GM18502 (cell line): ENCODE measurements at regions not wholly inside any gene's neighbourhood (a gene's known extent, or its start where the extent isn't known, plus 50 kb on each side); places are given as distances from the start of the nearest gene placed in this dataset.

Source experiments
- ATAC-seq: cut with Tn5 transposase; IDR thresholded peaks from one replicate; pipeline ENCODE4 v1.9.1; 2021; ENCODE audit warnings: mild to moderate bottlenecking; ENCODE audit not compliant: unreplicated experiment, poor library complexity

DNA sequence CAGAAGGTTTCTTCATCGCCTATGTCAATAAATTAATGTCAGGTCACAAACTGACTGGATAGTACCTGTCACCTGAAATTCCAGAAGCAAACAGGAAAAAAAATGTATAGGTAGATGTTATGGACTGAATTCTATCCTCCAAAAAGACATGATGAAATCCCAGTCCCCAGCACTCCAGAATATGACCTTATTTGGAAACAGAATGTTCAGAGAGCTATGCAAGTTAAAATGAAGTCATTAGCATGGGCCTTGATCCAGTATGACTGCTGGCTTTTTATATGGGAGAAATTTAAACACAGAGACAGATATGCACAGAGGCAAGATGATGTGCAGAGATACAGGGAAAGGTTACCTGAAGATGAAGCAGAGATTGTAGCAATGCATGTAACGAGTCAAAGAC, 953.4 kb downstream of the ZPLD1 start:
- no peak for ATAC-seq

DNA sequence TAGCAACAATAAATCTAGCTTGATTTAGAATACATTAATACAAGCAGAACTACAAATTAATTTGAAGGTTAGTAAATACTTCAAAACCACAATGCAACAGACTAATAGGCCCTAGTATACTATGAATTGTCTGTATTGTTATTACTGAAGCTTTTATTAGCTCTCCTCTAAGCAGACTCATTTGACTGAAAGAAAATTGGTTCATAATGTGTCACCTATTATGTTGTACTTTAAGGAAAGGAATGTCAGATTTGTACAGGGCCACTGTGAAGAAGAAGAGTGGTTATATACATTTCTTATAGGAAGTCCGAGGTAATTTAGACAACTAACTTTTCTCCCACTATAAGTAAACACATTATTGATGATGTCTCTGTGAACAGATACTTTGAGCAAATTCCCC, 954.5 kb downstream of the ZPLD1 start:
- ATAC-seq: no peak

DNA sequence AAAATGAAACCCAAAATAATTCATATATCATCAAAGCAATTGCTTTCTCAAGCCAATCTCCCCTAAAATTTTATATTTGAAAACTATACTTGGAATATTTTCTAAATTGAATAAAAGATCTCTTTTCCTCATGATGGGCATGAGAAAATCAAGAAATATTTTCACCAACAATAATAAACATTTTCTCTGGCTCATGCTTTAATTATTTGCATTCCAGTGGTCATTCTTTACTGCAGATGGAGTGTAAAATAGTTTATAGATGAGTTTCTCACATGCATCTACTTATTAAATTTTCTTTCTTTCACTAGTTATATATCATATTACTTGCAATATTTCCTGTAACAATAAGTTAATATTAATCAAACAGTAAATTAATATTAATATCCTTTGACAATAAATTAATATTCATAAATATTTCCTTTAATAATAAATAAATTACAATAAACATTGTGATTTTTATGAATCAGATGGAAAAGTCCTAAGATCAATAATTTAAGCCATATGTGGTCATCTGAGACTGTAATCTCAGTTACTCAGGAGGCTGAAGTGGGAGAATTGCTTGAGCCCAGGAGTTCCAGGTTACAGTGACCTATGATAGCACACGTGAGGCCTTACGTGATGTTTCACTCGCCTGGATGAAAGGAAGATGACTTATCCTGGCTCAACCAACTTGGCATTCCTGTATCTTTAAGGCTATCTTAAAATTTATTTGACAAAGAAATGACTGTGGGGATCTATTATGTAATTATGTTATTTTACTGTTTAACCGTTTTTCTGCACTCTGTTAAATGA, 958.8 kb downstream of the ZPLD1 start:
- no peak for ATAC-seq

DNA sequence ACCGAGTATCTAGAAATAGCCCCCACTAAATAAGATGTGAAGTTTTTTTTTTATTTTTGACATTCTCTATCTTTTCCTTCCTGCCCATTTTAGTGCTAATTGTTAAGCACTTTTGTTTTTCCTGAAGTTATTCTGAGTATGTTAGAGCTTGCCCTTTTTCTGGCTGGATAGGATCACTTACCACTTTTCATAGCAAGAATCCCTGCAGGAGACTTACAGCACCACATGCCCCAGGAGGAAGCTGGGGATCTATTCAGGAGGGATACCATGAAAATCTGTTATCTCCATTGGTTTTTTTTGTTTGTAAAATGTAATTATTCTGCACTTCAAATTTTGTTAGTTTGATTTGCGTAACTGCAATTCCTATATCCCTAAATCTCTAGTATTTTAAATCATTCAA, 968.4 kb downstream of the ZPLD1 start:
- no peak for ATAC-seq

DNA sequence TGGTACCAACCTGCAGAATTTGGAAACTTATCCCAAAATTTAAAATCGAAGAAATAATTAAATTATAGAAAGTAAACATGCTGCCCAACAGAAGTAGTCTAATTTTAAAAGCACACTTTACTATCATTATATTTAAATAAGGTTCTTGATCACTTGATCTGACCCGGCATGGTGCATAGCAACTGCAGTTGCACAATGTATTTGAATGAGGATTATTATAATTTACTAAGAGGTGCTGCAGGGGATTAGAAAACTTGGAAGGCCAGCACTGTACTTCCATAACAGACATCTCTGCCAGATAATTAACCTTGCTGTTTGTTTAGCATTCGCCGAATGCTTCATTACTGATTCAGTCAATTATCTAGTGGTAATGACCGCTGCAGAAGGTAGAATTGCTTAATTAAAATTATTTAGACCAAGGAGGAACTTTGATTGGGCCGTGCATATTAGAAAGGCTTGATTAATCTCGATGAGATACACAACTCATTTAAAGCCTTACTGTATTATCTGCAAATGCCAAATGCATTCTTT, 971.6 kb downstream of the ZPLD1 start:
- ATAC-seq: no peak

DNA sequence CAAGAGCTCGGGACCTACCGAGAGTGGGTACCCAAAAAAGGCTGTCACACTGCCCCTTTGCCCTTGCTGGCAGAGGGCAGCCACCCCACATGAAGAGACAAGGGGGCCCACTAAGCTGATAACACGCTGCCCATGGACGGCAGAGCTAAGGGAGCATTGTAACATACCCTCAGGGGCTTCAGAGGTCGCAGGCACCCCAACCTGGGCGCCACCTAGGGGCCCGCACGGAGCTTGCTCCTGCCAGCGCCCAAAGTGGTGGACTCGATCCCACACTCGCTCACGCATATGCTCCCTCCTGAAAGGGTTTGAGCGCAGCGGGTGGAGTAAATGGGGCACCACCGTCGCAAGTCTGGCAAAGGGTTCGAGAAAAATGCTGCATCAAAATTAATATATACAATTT, 975.4 kb downstream of the ZPLD1 start:
- ATAC-seq: no peak

DNA sequence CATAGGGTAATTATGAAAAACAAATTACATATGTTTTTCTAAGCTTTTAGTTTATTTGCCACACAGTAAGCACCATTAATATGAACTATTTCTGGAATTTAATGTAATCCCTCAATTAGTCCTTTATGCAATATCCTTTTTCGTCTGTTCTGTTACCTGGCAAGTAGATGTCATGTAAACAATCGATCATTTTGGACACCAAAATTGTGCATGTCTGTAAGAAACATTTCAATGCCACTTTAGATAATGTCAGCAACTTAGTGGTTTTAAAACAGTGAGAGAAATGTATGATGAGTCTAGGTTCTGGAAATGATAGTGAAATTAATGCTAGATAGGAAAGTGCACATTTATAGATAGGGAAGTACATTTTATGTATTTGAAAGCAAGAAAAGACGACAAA, 986.6 kb downstream of the ZPLD1 start:
- no peak for ATAC-seq

DNA sequence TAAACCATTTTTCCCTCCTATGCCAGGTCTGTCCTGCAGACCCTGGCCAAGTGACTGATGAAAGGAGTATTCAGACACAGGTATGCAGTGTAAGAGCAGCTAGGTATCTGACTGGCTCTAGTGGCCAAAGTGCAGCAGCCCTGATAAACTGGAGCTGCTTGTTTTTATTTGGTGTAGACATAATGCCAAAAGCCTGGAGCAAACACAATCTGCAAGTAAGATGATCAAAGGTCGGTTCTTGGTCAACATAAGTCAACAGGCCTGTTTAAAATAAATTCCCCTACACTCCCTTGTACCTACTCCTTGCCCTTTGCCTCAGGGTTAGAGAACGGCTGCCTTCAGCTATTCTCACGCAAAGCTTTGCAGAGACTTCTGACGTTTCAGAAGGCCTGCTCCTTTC, 1003.1 kb downstream of the ZPLD1 start:
- no peak for ATAC-seq

DNA sequence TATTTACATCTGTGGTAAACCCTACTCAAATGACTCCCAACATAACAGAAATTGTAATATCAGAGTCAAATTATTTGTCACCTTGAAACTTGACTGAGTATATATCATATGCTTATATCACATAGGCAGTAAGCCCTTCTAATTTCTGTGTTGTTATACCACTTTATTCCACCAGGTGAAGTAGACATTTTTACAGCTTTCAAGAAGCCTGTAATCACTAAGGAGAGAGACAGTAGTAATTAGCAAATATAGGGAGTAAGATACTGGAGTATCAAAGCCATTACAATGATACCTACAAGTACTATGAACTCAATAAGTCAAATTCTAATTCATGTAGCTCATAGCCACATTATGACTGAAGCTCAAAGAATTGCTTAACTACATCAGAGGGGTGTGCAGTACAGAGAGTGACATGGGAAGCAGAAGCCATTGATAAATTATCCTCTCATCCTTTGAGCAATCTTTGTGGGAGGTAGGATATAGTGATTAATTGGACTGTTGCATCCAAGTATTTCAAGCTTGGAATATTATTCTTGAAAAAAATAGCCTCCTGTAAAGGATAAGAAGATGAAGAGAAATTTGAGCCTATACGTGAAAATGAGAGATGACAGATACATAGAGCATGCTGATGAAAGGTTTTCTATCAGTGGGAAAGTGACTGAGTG, 1005.9 kb downstream of the ZPLD1 start:
- peak; percentile 92 for ATAC-seq

DNA sequence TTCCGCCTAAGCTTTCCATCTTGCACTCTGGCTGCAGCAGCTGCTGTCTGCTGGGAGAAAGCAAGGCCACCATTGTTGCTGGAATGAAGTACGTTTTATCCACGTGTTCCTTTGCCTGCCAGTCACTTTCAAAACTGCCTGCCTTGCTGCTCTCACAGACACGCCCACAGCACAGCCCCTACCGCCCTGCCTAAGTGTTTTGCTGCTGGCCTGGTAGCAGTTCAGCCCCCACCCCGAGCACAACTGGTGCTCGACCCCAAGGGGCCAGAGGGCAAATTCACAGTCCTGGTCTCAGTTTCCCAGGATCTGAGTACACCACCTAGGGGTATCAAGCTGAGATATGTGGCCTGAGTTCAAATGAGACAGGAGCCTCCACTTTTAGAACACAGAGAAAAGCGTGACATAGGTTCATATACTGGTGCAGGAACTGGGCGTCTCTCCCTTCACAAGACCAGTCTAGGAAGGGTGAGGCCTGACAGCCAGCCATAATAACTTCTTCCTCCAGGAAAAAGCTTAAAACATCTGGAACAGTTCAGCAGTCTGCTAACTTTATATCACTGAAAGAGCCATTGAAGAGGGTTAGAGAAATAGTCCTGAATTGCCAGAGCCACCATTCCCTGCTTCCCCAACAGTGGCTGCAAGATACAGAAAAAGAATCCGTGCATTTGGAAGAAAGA, 1012.3 kb downstream of the ZPLD1 start:
- ATAC-seq: no peak

DNA sequence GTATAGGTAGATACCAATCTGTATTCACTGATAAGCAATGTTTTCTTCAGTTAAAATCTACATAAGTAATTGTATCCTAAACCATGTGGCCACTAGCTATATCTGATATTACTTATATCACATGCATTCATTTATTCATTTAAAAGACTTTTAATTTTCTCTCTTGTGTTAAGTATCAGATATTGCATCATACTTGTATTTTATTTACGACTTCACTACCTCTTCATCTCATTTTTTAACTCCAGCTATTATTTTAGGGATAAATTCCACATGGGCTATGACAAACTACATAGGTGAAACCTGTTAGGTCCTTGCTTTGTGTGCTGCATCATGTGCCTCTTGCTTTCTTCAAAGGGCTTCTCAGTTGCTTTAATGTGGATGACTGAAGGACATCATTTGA, 1018.3 kb downstream of the ZPLD1 start:
- no peak for ATAC-seq

DNA sequence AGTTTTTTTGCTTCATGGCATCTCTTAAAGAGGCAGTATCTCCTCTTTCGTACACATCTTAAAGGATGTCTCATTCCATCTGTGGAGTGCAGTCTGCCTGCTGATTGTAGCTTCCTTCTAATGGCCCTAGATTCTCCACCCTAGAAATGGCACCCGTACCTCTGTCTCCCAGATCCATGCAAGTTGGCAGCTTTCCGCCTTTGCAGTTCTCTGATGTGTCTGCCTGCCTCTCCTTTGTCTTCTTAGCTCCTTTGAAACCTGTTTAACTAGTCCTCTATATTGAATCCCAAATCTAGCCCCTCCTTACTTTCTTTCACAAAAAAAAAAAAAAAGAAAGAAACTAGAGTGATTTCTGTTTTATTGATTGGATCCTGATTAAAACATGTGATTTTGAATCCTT, 1025.0 kb downstream of the ZPLD1 start:
- ATAC-seq: no peak

DNA sequence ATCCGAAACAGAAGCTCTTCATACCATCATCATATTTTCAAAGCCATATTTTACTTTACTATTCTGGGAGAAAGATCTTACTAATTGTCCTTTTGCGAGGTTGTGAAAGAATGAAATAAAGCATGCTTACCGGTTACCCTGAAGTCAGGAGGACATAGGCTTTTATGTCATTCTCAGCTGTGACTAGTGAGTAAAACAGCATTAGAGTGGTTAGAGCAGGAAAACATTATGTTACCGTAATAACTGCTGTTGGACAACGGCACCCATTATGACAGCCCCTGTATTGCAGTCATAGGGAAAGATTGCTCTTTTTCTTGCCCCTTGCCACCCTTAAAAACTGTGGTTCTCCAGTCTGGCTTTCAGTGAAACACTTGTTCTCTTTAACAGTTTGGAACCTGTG, 1035.7 kb downstream of the ZPLD1 start:
- no peak for ATAC-seq

DNA sequence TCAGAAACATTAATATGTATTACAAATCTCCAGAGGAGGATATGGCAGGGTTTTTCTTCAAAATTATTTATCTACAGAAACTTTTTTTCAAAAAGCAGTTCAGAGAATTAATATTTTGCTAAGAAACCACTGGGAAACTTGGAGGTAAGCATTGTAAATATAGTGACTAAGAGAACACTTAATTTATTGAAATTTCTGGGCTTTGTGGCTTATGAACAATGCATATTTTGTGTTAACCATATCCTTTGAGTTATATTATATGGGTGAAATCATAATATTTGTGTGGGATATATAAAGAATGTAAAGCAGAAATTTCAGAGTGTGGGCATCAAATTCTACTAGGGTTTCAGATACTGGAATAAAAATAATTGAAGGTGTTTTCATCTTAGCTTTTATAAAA, 1059.2 kb downstream of the ZPLD1 start:
- no peak for ATAC-seq

DNA sequence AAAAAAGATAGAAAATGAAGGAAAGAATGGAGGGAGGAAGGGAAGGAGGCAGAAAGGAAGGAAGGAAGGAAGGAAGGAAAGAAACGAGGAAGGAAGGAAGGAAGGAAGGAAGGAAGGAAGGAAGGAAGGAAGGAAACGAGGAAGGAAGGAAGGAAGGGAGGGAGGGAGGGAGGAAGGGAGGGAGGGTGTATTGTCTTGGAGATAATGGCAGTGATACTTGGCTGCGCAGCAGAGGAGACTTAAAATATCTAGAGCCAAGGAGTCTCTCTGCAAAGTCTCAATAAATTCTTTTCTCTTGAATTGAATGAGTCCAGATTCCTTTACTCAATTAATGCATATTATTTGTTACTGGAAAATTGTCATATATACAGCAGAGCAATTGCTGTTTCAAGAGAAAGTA, 1059.7 kb downstream of the ZPLD1 start:
- ATAC-seq: no peak

DNA sequence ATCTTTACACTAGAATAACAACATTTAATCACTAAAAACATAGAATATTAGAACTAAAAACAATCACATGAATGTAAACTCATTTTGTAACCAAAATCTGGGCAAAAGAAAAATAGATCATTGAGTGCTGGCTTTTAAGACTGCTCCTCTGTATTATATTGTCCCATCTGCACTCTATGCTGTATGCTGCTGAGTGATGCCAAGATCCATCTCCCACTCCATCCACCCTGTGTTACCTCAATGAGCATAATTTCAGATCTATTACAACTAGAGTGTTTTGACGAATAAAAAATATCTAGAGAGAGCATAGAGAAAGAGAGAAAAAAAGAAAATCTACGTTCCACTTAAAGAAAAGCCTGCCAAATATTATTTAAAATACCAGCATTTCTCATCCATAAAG, 1060.4 kb downstream of the ZPLD1 start:
- no peak for ATAC-seq

DNA sequence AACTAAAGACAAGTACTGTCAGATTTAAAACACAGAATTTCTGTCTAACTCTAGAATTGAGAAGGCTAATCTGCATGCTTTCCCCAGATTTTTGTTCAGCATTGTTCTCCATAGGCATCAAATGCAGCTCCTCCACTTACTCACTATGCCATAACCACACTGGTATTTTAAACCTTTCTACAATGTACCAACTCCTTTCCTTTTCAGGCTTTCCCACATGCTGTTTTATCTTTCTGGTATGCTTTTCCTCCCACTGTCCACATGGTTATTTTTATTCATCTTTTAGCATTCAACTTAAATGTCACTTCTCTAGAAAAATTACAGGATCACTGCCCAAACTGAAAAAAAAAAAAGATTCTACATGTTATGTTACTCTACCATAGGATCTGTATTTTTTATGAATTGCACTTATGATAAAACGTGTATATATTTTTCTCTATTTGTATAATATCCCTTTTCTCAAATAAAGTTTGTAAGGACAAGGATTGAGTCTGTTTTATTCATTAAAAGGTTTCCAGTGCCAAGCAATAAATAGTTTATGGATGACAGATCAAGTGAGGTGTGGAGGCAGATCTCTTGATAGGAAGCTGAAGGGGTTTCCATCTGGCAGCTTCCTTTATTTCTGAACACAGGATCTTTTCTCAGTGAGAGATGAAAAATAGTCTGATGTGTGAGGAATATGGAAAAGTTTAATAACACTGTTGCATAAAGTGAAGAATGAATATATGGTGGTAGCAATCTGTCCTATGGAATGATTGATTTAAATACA, 1064.5 kb downstream of the ZPLD1 start:
- no peak for ATAC-seq

DNA sequence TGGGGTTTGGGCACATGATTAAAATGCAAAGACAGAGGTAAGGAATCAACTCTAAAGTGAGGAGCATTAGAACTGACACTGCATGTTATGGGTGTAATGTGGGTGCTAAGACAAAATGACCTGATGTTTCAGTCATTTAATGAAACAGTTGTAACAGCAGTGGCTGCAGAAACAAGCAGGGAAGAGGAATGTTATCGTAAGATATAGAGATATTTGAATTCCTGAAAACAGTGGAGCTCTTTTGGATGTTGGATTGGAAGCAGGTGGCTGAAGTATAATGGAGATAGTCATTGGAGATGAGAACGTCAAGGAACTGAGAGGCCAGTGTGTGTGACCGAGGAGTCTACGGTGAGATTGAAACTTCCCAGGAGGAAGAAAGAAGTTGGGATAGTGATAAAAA, 1065.2 kb downstream of the ZPLD1 start:
- no peak for ATAC-seq

DNA sequence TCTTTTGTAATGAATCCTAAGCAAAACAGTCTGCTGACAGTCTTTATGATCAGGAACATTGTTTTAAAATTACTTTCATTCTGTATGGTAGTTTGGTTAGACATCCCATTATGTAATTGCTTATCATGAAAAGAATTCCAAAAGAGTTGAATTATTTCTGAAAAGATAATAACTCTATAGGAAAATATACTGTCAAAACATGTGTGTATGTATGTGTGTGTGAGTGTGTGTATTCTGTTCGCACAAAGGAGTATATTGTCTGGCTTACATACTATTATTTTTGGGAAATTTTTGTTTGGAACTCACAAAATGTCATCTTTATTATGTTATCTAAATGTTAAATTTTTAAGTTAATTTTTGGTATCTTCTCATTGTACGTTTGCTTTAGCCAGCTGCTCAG, 1075.9 kb downstream of the ZPLD1 start:
- no peak for ATAC-seq

DNA sequence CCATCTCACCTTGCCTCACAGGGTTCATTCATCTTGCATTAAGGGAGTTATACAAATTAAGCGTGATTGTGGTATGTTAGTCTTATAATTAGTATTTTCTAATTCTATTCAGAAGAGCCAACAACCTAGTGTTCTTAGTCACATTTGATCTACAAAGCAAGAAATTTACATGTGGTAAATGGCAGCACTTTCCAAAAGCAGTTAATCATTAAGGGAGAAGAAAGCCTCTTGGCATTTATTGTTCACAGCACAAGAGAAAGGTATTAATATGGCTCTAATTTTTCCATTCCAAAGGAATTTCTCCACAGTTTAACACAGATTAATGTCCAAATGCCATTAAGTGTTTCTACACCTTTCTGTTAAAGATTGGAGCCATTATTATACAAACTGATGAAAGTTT, 1077.1 kb downstream of the ZPLD1 start:
- no peak for ATAC-seq

DNA sequence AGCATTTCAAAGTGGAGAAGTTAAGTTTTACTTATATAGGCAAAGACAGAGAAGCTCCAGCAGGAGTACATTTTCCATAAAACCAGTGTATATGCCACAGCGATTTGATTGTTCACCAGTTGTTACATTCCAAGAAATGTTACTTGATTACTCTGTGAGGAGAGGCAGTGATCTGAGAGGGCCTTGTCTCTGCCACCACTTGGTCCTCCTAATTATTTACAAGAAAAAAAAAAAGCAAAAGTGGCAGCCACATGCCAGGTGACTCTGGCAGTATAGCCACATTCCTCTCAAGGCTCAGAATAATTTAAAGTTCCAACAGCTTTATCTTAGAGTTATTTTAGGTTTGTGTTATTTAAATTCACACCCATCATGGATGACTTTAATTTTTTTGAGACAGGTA, 1077.8 kb downstream of the ZPLD1 start:
- no peak for ATAC-seq
